C4-2B (cell line): ENCODE measurements at regions not wholly inside any gene's neighbourhood (a gene's known extent, or its start where the extent isn't known, plus 50 kb on each side); places are given as distances from the start of the nearest gene placed in this dataset.

ENCODE experiments used
- H3K27ac ChIP-seq: fragments of 450-650 bp; 2 replicates; pipeline ENCODE4 v1.5.1; 2017
- CTCF ChIP-seq: fragments of 450-650 bp; conservative IDR thresholded peaks from 2 replicates; pipeline ENCODE4 v1.5.1; 2017; ENCODE audit warnings: mild to moderate bottlenecking
- ZFX ChIP-seq: fragments of 450-650 bp; IDR thresholded peaks from 2 replicates; pipeline ENCODE4 v1.6.1; 2017

- TF ChIP-seq CTCF (no peak), ZFX (no peak)
- no peak overlapping the region for H3K27ac ChIP-seq
Observed at GRCh38 chr16:47972246-47972985, 183.4 kb downstream of the ABCC12 start.

- no peak overlapping the region for H3K27ac ChIP-seq
- TF ChIP-seq ZFX (no peak), CTCF (no peak)
Observed at GRCh38 chr16:47971225-47971624, 184.6 kb downstream of the ABCC12 start.

- TF ChIP-seq CTCF (no peak), ZFX (no peak)
Observed at GRCh38 chr16:47970291-47970931, 185.4 kb downstream of the ABCC12 start.

GRCh38 chr16:47967374-47967773 lies 188.4 kb downstream of the ABCC12 start:
- TF ChIP-seq ZFX (no peak), CTCF (no peak)
- H3K27ac ChIP-seq, result no peak overlapping the region

More at GRCh38 chr16:47970291-47970931, 185.4 kb downstream of the ABCC12 start:
- H3K27ac ChIP-seq, result no peak overlapping the region

- TF ChIP-seq CTCF, result no peak
- TF ChIP-seq ZFX, result no peak
- no peak overlapping the region for H3K27ac ChIP-seq
Observed at GRCh38 chr16:47966325-47966724, 189.5 kb downstream of the ABCC12 start.

- TF ChIP-seq ZFX (no peak), CTCF (no peak)
- no peak overlapping the region for H3K27ac ChIP-seq
Observed at GRCh38 chr16:47965439-47965838, 190.4 kb downstream of the ABCC12 start.

GRCh38 chr16:47958726-47959125 lies 197.1 kb downstream of the ABCC12 start:
- TF ChIP-seq ZFX, result no peak
- TF ChIP-seq CTCF, result no peak
- H3K27ac ChIP-seq, result no peak overlapping the region
